ENCODE measurements at regions not wholly inside any gene's neighbourhood (a gene's known extent, or its start where the extent isn't known, plus 50 kb on each side); places are given as distances from the start of the nearest gene placed in this dataset.
"Not testable (repeated sequence)": the region's sequence is repeated elsewhere in the genome, so short reads cannot be mapped to it uniquely, and the experiment has no call there.

GRCh38 chr10:8674230-8674629 is 619.7 kb downstream of the GATA3 start:
- no peak for TF ChIP-seq CTCF (IDR thresholded peaks at IDR 0.05; ENCODE audit: poor library complexity, severe bottlenecking)
- no peaks in the 10 kb centered on the region for H3K4me1 ChIP-seq (ENCODE audit: insufficient read depth, poor library complexity, severe bottlenecking)

GRCh38 chr10:8677642-8678041 is 623.2 kb downstream of the GATA3 start:
- TF ChIP-seq CTCF (IDR thresholded peaks at IDR 0.05; ENCODE audit: poor library complexity, severe bottlenecking) = no peak
- Histone ChIP-seq H3K4me1 (ENCODE audit: insufficient read depth, poor library complexity, severe bottlenecking) (no peaks in the 10 kb centered on the region), H3K27me3 (ENCODE audit: insufficient read depth, poor library complexity, severe bottlenecking) (no peaks in the 10 kb centered on the region), H3K4me3 (ENCODE audit: severe bottlenecking) (no peak overlapping the region), H3K36me3 (ENCODE audit: low read depth) (no peaks in the 10 kb centered on the region), H3K27ac (ENCODE audit: poor library complexity, severe bottlenecking) (no peak overlapping the region), H3K9me3 (ENCODE audit: severe bottlenecking) (no peaks in the 10 kb centered on the region)
- ATAC-seq (ENCODE audit: low read depth) (no peak), DNase-seq (ENCODE audit: low spot score) (no peak)

More at GRCh38 chr10:8674230-8674629, 619.7 kb downstream of the GATA3 start:
- no peaks in the 10 kb centered on the region for H3K9me3 ChIP-seq (ENCODE audit: severe bottlenecking)
- no peak overlapping the region for H3K27ac ChIP-seq (ENCODE audit: poor library complexity, severe bottlenecking)
- H3K4me3 ChIP-seq (ENCODE audit: severe bottlenecking) = no peak overlapping the region
- ATAC-seq (ENCODE audit: low read depth) (no peak), DNase-seq (ENCODE audit: low spot score) (no peak)
- H3K27me3 ChIP-seq (ENCODE audit: insufficient read depth, poor library complexity, severe bottlenecking) = no peaks in the 10 kb centered on the region
- H3K36me3 ChIP-seq (ENCODE audit: low read depth) = no peaks in the 10 kb centered on the region

- H3K9me3 ChIP-seq (ENCODE audit: severe bottlenecking); H3K4me1 ChIP-seq (ENCODE audit: insufficient read depth, poor library complexity, severe bottlenecking); H3K27me3 ChIP-seq (ENCODE audit: insufficient read depth, poor library complexity, severe bottlenecking); H3K27ac ChIP-seq (ENCODE audit: poor library complexity, severe bottlenecking); ATAC-seq (ENCODE audit: low read depth); H3K36me3 ChIP-seq (ENCODE audit: low read depth); H3K4me3 ChIP-seq (ENCODE audit: severe bottlenecking); DNase-seq (ENCODE audit: low spot score): not testable (repeated sequence)
Observed at GRCh38 chr10:8684916-8685315, 630.4 kb downstream of the GATA3 start.

- TF ChIP-seq CTCF (IDR thresholded peaks at IDR 0.05; ENCODE audit: poor library complexity, severe bottlenecking) = no peak
- H3K4me1 ChIP-seq (ENCODE audit: insufficient read depth, poor library complexity, severe bottlenecking) = no peaks in the 10 kb centered on the region
- ATAC-seq (ENCODE audit: low read depth) = no peak
Observed at GRCh38 chr10:8688881-8689280, 634.4 kb downstream of the GATA3 start.

GRCh38 chr10:8691498-8692017 is 637.1 kb downstream of the GATA3 start:
- Histone ChIP-seq H3K27ac (ENCODE audit: poor library complexity, severe bottlenecking) (no peak overlapping the region), H3K9me3 (ENCODE audit: severe bottlenecking) (no peaks in the 10 kb centered on the region), H3K27me3 (ENCODE audit: insufficient read depth, poor library complexity, severe bottlenecking) (no peaks in the 10 kb centered on the region), H3K4me1 (ENCODE audit: insufficient read depth, poor library complexity, severe bottlenecking) (no peaks in the 10 kb centered on the region), H3K4me3 (ENCODE audit: severe bottlenecking) (no peak overlapping the region), H3K36me3 (ENCODE audit: low read depth) (no peaks in the 10 kb centered on the region)
- no peak for TF ChIP-seq CTCF (IDR thresholded peaks at IDR 0.05; ENCODE audit: poor library complexity, severe bottlenecking)
- DNase-seq (ENCODE audit: low spot score) (no peak), ATAC-seq (ENCODE audit: low read depth) (no peak; the same call in 2 of the 3 replicates)

More at GRCh38 chr10:8688881-8689280, 634.4 kb downstream of the GATA3 start:
- H3K27me3 ChIP-seq (ENCODE audit: insufficient read depth, poor library complexity, severe bottlenecking) = no peaks in the 10 kb centered on the region
- H3K9me3 ChIP-seq (ENCODE audit: severe bottlenecking) = no peaks in the 10 kb centered on the region
- H3K27ac ChIP-seq (ENCODE audit: poor library complexity, severe bottlenecking) = no peak overlapping the region
- H3K4me3 ChIP-seq (ENCODE audit: severe bottlenecking) = no peak overlapping the region
- no peak for DNase-seq (ENCODE audit: low spot score)
- H3K36me3 ChIP-seq (ENCODE audit: low read depth) = no peaks in the 10 kb centered on the region

- H3K4me3 ChIP-seq (ENCODE audit: severe bottlenecking) = not testable (repeated sequence)
Observed at GRCh38 chr10:8693635-8694034, 639.1 kb downstream of the GATA3 start.

More at GRCh38 chr10:8693635-8694034, 639.1 kb downstream of the GATA3 start:
- not testable (repeated sequence) for H3K27me3 ChIP-seq (ENCODE audit: insufficient read depth, poor library complexity, severe bottlenecking); H3K27ac ChIP-seq (ENCODE audit: poor library complexity, severe bottlenecking); H3K9me3 ChIP-seq (ENCODE audit: severe bottlenecking); DNase-seq (ENCODE audit: low spot score); H3K4me1 ChIP-seq (ENCODE audit: insufficient read depth, poor library complexity, severe bottlenecking); ATAC-seq (ENCODE audit: low read depth); H3K36me3 ChIP-seq (ENCODE audit: low read depth)

All from RWPE2 (cell line).